SK-N-SH treated with all-trans-retinoic acid at 6 μM for 48 hours (cell line): ENCODE measurements at regions not wholly inside any gene's neighbourhood (a gene's known extent, or its start where the extent isn't known, plus 50 kb on each side); places are given as distances from the start of the nearest gene placed in this dataset.
A peak's percentile ranks its signal among the peaks of the same experiment; 100 is the strongest.

Source experiments
- ATAC-seq: fragments of 200-7000 bp; cut with Tn5 transposase; 3 replicates; pipeline ENCODE4 v1.9.1; 2020; ENCODE audit warnings: mild to moderate bottlenecking, moderate library complexity
- ARNTL ChIP-seq: fragments of 450-650 bp; formaldehyde crosslinking; IDR thresholded peaks from 2 replicates; pipeline ENCODE4 v1.5.0; 2020; ENCODE audit warnings: low read depth, mild to moderate bottlenecking, moderate library complexity, borderline replicate concordance
- BACH2 ChIP-seq: fragments of 250-450 bp; sonication (Bioruptor Pico); IDR thresholded peaks from 2 replicates; pipeline ENCODE4 v1.9.0; 2021; ENCODE audit warnings: mild to moderate bottlenecking, borderline replicate concordance
- CSDC2 ChIP-seq: fragments of 250-450 bp; sonication (Bioruptor Pico); IDR thresholded peaks from 2 replicates; pipeline ENCODE4 v1.5.0; 2020; ENCODE audit warnings: mild to moderate bottlenecking, moderate library complexity
- ESRRG ChIP-seq: fragments of 250-450 bp; sonication (Bioruptor Pico); IDR thresholded peaks from 2 replicates; pipeline ENCODE4 v1.6.1; 2021; ENCODE audit warnings: mild to moderate bottlenecking
- GLIS3 ChIP-seq: fragments of 250-450 bp; sonication (Bioruptor Pico); IDR thresholded peaks from 2 replicates; pipeline ENCODE4 v1.5.0; 2020; ENCODE audit warnings: mild to moderate bottlenecking, moderate library complexity
- OSR1 ChIP-seq: fragments of 250-450 bp; sonication (Bioruptor Pico); IDR thresholded peaks from 2 replicates; pipeline ENCODE4 v1.8.0; 2022; ENCODE audit warnings: moderate library complexity, mild to moderate bottlenecking, inconsistent platforms
- PPARA ChIP-seq: fragments of 250-450 bp; sonication (Bioruptor Pico); IDR thresholded peaks from 2 replicates; pipeline ENCODE4 v1.5.0; 2020; ENCODE audit warnings: mild to moderate bottlenecking, borderline replicate concordance
- RARB ChIP-seq: fragments of 250-450 bp; sonication (Bioruptor Pico); IDR thresholded peaks from 2 replicates; pipeline ENCODE4 v1.8.0; 2021; ENCODE audit warnings: mild to moderate bottlenecking, moderate library complexity
- SNAI2 ChIP-seq: fragments of 250-450 bp; sonication (Bioruptor Pico); IDR thresholded peaks from 2 replicates; pipeline ENCODE4 v1.5.0; 2020; ENCODE audit warnings: mild to moderate bottlenecking, moderate library complexity
- TCF4 ChIP-seq: fragments of 250-450 bp; sonication (Bioruptor Pico); IDR thresholded peaks from 2 replicates; pipeline ENCODE4 v1.8.0; 2021; ENCODE audit warnings: mild to moderate bottlenecking, moderate library complexity, borderline replicate concordance
- TOX ChIP-seq: fragments of 250-450 bp; sonication (Bioruptor Pico); IDR thresholded peaks from 2 replicates; pipeline ENCODE4 v1.8.0; 2021; ENCODE audit warnings: mild to moderate bottlenecking, moderate library complexity, borderline replicate concordance
- ZC3H10 ChIP-seq: fragments of 250-450 bp; sonication (Bioruptor Pico); IDR thresholded peaks from 2 replicates; pipeline ENCODE4 v1.5.1; 2021; ENCODE audit warnings: mild to moderate bottlenecking, moderate library complexity
- ZFP3 ChIP-seq: fragments of 250-450 bp; sonication (Bioruptor Pico); IDR thresholded peaks from 2 replicates; pipeline ENCODE4 v1.5.0; 2020; ENCODE audit warnings: mild to moderate bottlenecking, moderate library complexity
- ZFP30 ChIP-seq: fragments of 450-650 bp; formaldehyde crosslinking; IDR thresholded peaks from 2 replicates; pipeline ENCODE4 v1.5.0; 2022; ENCODE audit warnings: mild to moderate bottlenecking, moderate library complexity
- ZNF565 ChIP-seq: fragments of 450-650 bp; formaldehyde crosslinking; conservative IDR thresholded peaks from 2 replicates; pipeline ENCODE4 v1.5.0; 2020; ENCODE audit warnings: low read depth, mild to moderate bottlenecking, moderate library complexity
- ZNF70 ChIP-seq: fragments of 450-650 bp; formaldehyde crosslinking; IDR thresholded peaks from 2 replicates; pipeline ENCODE4 v1.5.0; 2020; ENCODE audit warnings: mild to moderate bottlenecking, moderate library complexity
- ZNF8 ChIP-seq: fragments of 450-650 bp; formaldehyde crosslinking; IDR thresholded peaks from 2 replicates; pipeline ENCODE4 v1.5.0; 2020; ENCODE audit warnings: mild to moderate bottlenecking, moderate library complexity
- TF ChIP-seq, protein P1 (sequence below): fragments of 250-450 bp; sonication (Bioruptor Pico); IDR thresholded peaks from 2 replicates; pipeline ENCODE4 v1.8.0; 2020; ENCODE audit warnings: mild to moderate bottlenecking, moderate library complexity, borderline replicate concordance
- TF ChIP-seq, protein P2 (sequence below): fragments of 250-450 bp; sonication (Bioruptor Pico); IDR thresholded peaks from 2 replicates; pipeline ENCODE4 v1.5.1; 2020; ENCODE audit warnings: low read depth, mild to moderate bottlenecking, moderate library complexity
- TF ChIP-seq, protein P3 (sequence below): fragments of 250-450 bp; sonication (Bioruptor Pico); IDR thresholded peaks from 2 replicates; pipeline ENCODE4 v1.5.1; 2021; ENCODE audit warnings: mild to moderate bottlenecking, moderate library complexity
- TF ChIP-seq, protein P4 (sequence below): fragments of 250-450 bp; sonication (Bioruptor Pico); IDR thresholded peaks from 2 replicates; pipeline ENCODE4 v1.8.0; 2021; ENCODE audit warnings: low read depth, mild to moderate bottlenecking, moderate library complexity, borderline replicate concordance
- TF ChIP-seq, protein P5 (sequence below): fragments of 250-450 bp; sonication (Bioruptor Pico); IDR thresholded peaks from 2 replicates; pipeline ENCODE4 v1.5.0; 2020; ENCODE audit warnings: mild to moderate bottlenecking, moderate library complexity

DNA sequence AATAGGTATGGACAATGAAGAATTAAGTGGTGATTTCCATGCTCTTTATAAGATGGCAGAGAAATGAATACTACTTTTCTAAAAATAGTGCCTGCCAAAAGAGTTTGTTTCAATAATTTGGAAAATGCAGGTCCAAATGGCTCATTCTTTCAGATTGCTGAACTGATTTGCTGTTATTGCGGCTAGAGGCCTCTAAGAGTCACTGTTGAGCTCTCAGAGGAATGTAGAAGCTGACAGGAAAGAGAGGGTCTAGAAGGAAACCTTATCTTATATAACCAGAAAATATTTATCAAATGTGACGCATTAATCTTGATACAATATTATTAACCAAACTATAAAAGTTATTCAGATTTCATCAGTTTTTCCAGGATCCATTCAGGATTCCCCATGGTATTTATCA is 65.7 kb upstream of the PAGE1 start:
- no peak for TF ChIP-seq TOX
- TF ChIP-seq, protein P1, sequence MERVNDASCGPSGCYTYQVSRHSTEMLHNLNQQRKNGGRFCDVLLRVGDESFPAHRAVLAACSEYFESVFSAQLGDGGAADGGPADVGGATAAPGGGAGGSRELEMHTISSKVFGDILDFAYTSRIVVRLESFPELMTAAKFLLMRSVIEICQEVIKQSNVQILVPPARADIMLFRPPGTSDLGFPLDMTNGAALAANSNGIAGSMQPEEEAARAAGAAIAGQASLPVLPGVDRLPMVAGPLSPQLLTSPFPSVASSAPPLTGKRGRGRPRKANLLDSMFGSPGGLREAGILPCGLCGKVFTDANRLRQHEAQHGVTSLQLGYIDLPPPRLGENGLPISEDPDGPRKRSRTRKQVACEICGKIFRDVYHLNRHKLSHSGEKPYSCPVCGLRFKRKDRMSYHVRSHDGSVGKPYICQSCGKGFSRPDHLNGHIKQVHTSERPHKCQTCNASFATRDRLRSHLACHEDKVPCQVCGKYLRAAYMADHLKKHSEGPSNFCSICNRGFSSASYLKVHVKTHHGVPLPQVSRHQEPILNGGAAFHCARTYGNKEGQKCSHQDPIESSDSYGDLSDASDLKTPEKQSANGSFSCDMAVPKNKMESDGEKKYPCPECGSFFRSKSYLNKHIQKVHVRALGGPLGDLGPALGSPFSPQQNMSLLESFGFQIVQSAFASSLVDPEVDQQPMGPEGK (CRISPR knock-in tag) = no peak
- TF ChIP-seq, protein P2, sequence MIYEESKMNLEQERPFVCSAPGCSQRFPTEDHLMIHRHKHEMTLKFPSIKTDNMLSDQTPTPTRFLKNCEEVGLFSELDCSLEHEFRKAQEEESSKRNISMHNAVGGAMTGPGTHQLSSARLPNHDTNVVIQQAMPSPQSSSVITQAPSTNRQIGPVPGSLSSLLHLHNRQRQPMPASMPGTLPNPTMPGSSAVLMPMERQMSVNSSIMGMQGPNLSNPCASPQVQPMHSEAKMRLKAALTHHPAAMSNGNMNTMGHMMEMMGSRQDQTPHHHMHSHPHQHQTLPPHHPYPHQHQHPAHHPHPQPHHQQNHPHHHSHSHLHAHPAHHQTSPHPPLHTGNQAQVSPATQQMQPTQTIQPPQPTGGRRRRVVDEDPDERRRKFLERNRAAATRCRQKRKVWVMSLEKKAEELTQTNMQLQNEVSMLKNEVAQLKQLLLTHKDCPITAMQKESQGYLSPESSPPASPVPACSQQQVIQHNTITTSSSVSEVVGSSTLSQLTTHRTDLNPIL (CRISPR knock-in tag) = no peak
- no peak for TF ChIP-seq BACH2
- TF ChIP-seq RARB (CRISPR knock-in tag) = no peak
- TF ChIP-seq ZNF8 (CRISPR knock-in tag) = no peak
- TF ChIP-seq, protein P3, sequence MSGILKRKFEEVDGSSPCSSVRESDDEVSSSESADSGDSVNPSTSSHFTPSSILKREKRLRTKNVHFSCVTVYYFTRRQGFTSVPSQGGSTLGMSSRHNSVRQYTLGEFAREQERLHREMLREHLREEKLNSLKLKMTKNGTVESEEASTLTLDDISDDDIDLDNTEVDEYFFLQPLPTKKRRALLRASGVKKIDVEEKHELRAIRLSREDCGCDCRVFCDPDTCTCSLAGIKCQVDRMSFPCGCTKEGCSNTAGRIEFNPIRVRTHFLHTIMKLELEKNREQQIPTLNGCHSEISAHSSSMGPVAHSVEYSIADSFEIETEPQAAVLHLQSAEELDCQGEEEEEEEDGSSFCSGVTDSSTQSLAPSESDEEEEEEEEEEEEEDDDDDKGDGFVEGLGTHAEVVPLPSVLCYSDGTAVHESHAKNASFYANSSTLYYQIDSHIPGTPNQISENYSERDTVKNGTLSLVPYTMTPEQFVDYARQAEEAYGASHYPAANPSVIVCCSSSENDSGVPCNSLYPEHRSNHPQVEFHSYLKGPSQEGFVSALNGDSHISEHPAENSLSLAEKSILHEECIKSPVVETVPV = no peak
- TF ChIP-seq ESRRG (CRISPR knock-in tag) = no peak
- TF ChIP-seq TCF4 (CRISPR knock-in tag) = no peak
- TF ChIP-seq SNAI2 (CRISPR knock-in tag) = no peak
- TF ChIP-seq GLIS3 (CRISPR knock-in tag) = no peak
- ATAC-seq = peak; percentile 67; the same call in 2 of the 3 replicates

DNA sequence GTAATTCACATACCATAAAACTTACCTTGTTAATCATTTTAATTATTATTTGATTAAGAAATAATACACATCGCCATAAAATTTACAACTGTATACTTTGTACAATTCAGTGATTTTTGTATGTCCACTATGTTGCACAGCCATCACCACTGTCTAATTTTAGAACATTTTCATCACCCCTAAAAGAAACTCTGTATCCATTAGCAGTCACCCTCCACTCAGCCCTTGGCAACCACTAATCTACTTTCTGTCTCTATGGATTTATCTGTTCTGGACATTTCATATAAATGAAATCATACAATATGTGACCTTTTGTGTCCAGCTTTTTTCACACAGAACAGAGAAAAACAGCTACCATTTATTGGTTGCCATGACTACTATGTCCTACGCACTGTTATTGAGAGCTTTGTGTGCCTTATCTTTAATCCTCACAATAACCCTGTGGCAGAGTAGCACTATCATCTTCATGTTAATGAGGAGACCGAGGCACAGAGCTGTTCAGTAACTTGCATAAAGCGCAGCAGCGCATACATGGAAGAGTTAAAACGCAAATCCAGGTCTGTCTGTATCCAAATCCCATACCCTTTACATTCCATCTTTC is 64.6 kb upstream of the PAGE1 start:
- TF ChIP-seq, protein P4, sequence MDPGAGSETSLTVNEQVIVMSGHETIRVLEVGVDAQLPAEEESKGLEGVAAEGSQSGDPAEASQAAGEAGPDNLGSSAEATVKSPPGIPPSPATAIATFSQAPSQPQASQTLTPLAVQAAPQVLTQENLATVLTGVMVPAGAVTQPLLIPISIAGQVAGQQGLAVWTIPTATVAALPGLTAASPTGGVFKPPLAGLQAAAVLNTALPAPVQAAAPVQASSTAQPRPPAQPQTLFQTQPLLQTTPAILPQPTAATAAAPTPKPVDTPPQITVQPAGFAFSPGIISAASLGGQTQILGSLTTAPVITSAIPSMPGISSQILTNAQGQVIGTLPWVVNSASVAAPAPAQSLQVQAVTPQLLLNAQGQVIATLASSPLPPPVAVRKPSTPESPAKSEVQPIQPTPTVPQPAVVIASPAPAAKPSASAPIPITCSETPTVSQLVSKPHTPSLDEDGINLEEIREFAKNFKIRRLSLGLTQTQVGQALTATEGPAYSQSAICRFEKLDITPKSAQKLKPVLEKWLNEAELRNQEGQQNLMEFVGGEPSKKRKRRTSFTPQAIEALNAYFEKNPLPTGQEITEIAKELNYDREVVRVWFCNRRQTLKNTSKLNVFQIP = no peak
- no peak for TF ChIP-seq ZFP3 (CRISPR knock-in tag)
- no peak for TF ChIP-seq SNAI2 (CRISPR knock-in tag)
- no peak for TF ChIP-seq CSDC2 (CRISPR knock-in tag)
- no peak for TF ChIP-seq RARB (CRISPR knock-in tag)
- TF ChIP-seq OSR1 (CRISPR knock-in tag) = no peak
- TF ChIP-seq TOX = no peak
- TF ChIP-seq, protein P5, sequence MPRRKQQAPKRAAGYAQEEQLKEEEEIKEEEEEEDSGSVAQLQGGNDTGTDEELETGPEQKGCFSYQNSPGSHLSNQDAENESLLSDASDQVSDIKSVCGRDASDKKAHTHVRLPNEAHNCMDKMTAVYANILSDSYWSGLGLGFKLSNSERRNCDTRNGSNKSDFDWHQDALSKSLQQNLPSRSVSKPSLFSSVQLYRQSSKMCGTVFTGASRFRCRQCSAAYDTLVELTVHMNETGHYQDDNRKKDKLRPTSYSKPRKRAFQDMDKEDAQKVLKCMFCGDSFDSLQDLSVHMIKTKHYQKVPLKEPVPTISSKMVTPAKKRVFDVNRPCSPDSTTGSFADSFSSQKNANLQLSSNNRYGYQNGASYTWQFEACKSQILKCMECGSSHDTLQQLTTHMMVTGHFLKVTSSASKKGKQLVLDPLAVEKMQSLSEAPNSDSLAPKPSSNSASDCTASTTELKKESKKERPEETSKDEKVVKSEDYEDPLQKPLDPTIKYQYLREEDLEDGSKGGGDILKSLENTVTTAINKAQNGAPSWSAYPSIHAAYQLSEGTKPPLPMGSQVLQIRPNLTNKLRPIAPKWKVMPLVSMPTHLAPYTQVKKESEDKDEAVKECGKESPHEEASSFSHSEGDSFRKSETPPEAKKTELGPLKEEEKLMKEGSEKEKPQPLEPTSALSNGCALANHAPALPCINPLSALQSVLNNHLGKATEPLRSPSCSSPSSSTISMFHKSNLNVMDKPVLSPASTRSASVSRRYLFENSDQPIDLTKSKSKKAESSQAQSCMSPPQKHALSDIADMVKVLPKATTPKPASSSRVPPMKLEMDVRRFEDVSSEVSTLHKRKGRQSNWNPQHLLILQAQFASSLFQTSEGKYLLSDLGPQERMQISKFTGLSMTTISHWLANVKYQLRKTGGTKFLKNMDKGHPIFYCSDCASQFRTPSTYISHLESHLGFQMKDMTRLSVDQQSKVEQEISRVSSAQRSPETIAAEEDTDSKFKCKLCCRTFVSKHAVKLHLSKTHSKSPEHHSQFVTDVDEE (CRISPR knock-in tag) = no peak
- no peak for TF ChIP-seq TCF4 (CRISPR knock-in tag)
- TF ChIP-seq ZC3H10 = no peak
- TF ChIP-seq BACH2 = no peak
- no peak for TF ChIP-seq ZNF70 (CRISPR knock-in tag)
- no peak for TF ChIP-seq ZNF8 (CRISPR knock-in tag)
- no peak for TF ChIP-seq ZFP30 (CRISPR knock-in tag)
- no peak for ATAC-seq

DNA sequence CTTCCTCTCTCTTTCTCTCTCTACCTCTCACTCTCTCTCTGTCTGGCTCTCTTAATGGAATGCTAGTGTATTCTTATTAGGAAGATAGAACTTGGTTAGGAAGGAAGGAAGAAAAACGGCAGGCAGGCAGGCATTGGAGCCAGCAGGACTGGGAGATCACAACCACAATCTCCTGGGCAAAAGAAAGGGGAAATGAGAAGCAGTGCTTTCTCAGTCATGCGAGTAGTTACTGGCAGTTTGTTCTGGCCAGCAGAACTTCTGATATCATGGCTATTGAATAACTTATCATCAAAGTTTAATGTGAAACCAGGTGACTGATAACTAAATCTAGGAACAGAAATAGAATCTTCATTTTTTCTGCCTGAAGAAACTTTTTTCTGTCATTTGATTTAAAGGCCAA is 60.9 kb upstream of the PAGE1 start:
- ATAC-seq = no peak
- TF ChIP-seq ZNF565 = no peak
- no peak for TF ChIP-seq ZNF70 (CRISPR knock-in tag)
- no peak for TF ChIP-seq ARNTL (CRISPR knock-in tag)
- TF ChIP-seq PPARA (CRISPR knock-in tag) = no peak
- TF ChIP-seq ZNF8 (CRISPR knock-in tag) = no peak
- TF ChIP-seq GLIS3 (CRISPR knock-in tag) = no peak
- TF ChIP-seq, protein P1 (CRISPR knock-in tag) = no peak
- no peak for TF ChIP-seq ZFP30 (CRISPR knock-in tag)
- no peak for TF ChIP-seq TOX
- no peak for TF ChIP-seq CSDC2 (CRISPR knock-in tag)
- TF ChIP-seq ESRRG (CRISPR knock-in tag) = no peak
- TF ChIP-seq, protein P4 = no peak
- TF ChIP-seq BACH2 = no peak
- TF ChIP-seq RARB (CRISPR knock-in tag) = no peak
- TF ChIP-seq TCF4 (CRISPR knock-in tag) = no peak
- no peak for TF ChIP-seq ZFP3 (CRISPR knock-in tag)
- TF ChIP-seq, protein P3 = no peak
- TF ChIP-seq ZC3H10 = no peak
